Epithelial cell of proximal tubule (primary cell): ENCODE measurements at regions not wholly inside any gene's neighbourhood (a gene's known extent, or its start where the extent isn't known, plus 50 kb on each side); places are given as distances from the start of the nearest gene placed in this dataset.

Experiments
- DNase-seq: peaks from one replicate; pipeline ENCODE4 v3.0.0-alpha.2; 2011; ENCODE audit warnings: low read depth
- H3K4me3 ChIP-seq: 2 replicates; pipeline ENCODE4 v1.5.1; 2011; ENCODE audit warnings: low read depth, mild to moderate bottlenecking, low read length
- CTCF ChIP-seq: conservative IDR thresholded peaks from 2 replicates; pipeline ENCODE4 v1.5.1; 2012; ENCODE audit warnings: low read depth, mild to moderate bottlenecking, low read length

DNA sequence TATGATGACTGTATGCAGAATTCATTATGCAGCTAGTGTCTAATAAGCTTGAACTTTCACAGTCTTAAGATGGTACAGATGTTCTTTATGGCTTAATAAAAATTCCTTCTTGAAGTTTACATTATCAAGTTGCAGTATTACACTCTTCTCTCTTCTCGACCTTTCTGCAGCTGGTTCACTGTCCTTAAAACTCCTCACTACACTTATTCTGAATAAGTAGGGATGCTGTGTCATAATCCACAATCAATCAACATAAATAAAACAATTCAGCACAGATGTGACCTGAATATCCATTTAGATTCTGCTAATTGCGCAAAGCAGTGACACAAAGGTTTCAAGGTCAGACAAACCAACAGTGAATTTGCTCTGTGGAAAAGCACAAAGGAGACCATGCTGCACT lies 356.8 kb downstream of the SUCLG1 start:
- DNase-seq, result no peak
- no peak overlapping the region for H3K4me3 ChIP-seq
- TF ChIP-seq CTCF, result no peak

- TF ChIP-seq CTCF, result no peak
- DNase-seq, result no peak
- H3K4me3 ChIP-seq, result no peak overlapping the region
These were observed 370.4 kb downstream of the SUCLG1 start for GRCh38 chr2:84088656-84089055.

DNA sequence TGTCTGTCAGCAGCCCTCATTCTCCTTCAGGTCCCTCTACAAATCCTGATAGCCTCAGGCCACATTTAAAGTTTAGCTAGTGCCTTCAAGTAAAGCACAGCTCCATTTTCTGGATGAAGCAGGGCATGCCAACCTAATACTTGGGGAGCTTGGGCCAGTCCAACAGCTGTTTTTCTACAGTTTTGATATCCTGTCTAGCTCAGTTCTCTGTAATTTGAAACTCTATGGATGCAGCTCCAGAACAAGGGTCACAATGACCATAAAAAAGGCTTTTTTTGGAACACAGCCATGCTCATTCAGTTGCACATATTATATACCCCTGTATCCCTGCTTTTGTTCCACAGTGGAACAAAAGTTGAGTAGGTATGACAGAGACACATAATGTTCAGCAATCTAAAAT lies 373.5 kb downstream of the SUCLG1 start:
- H3K4me3 ChIP-seq, result no peak overlapping the region
- TF ChIP-seq CTCF, result no peak
- no peak for DNase-seq

DNA sequence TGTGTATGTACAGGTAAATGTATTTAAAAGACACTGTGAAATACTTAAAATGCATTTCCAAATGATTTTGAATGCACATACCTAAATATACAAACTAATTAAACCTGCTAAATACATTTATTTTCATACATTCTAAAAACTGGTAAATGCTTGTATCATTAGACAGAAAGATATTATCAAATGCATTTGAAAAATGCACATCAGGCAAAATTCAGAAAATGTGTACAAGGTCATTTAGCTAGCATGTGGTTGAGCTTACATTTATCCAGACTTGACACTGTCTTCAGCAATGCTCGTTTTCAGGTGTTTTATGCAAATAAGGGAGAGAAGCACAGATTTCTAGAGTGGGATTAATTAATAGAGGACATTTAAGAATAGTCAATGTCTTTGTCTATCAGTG lies 374.2 kb downstream of the SUCLG1 start:
- no peak overlapping the region for H3K4me3 ChIP-seq
- DNase-seq, result no peak
- no peak for TF ChIP-seq CTCF

GRCh38 chr2:84083984-84084383 lies 375.1 kb downstream of the SUCLG1 start:
- H3K4me3 ChIP-seq, result no peak overlapping the region
- DNase-seq, result no peak
- TF ChIP-seq CTCF, result no peak

GRCh38 chr2:84078471-84078870 lies 380.6 kb downstream of the SUCLG1 start:
- no peak overlapping the region for H3K4me3 ChIP-seq
- DNase-seq, result no peak
- no peak for TF ChIP-seq CTCF

- TF ChIP-seq CTCF, result peak; percentile 61
- DNase-seq, result no peak
- H3K4me3 ChIP-seq, result no peak overlapping the region
These were observed 381.6 kb downstream of the SUCLG1 start for GRCh38 chr2:84077496-84077895.
